A673 (cell line): ENCODE measurements at regions not wholly inside any gene's neighbourhood (a gene's known extent, or its start where the extent isn't known, plus 50 kb on each side); places are given as distances from the start of the nearest gene placed in this dataset.
A peak's percentile ranks its signal among the peaks of the same experiment; 100 is the strongest.

Source experiments
- BruUV-seq: library from RNA; stranded (reverse); fragments of 400-500 nt; replicated peaks from 2 replicates; lab custom pipeline; 2021; lab: Mats Ljungman, UMichigan
- CTCF ChIA-PET: fragments of 300-600 bp; sonication (Branson Sonifier 250); formaldehyde crosslinking; loops from one replicate; lab custom pipeline; 2022; ENCODE audit warnings: antibody characterized with exemption; lab: Charles Lee
- POLR2A ChIA-PET: fragments of 300-600 bp; sonication (Branson Sonifier 250); formaldehyde crosslinking; loops from one replicate; lab custom pipeline; 2022; ENCODE audit warnings: antibody characterized with exemption; ENCODE audit not compliant: low non-redundant PET; lab: Charles Lee
- DNase-seq: peaks from one replicate; pipeline ENCODE4 v3.0.0-alpha.2; 2015; ENCODE audit warnings: low spot score
- H3K27ac ChIP-seq: fragments of 200-600 bp; sonication (generic); 2 replicates; pipeline ENCODE4 v1.5.1; 2016; ENCODE audit warnings: mixed run types, low read depth, mild to moderate bottlenecking, mixed read lengths, antibody characterized with exemption, low read length; ENCODE audit not compliant: poor library complexity, severe bottlenecking
- H3K27me3 ChIP-seq: fragments of 200-600 bp; sonication (generic); replicated peaks from 2 replicates; pipeline ENCODE4 v1.6.1; 2017; ENCODE audit warnings: mixed run types, low read depth, mild to moderate bottlenecking, mixed read lengths, antibody characterized with exemption, low read length; ENCODE audit not compliant: insufficient read depth, poor library complexity
- H3K36me3 ChIP-seq: fragments of 200-600 bp; sonication (generic); 2 replicates; pipeline ENCODE4 v1.6.1; 2016; ENCODE audit warnings: mixed run types, mild to moderate bottlenecking, mixed read lengths, antibody characterized with exemption, low read length; ENCODE audit not compliant: insufficient read depth, poor library complexity, severe bottlenecking
- H3K4me1 ChIP-seq: fragments of 200-600 bp; sonication (generic); 2 replicates; pipeline ENCODE4 v1.6.1; 2017; ENCODE audit warnings: mixed run types, mild to moderate bottlenecking, mixed read lengths, antibody characterized with exemption, low read length; ENCODE audit not compliant: insufficient read depth, poor library complexity, severe bottlenecking
- H3K4me3 ChIP-seq: fragments of 200-600 bp; sonication (generic); 2 replicates; pipeline ENCODE4 v1.5.1; 2016; ENCODE audit warnings: low read depth, mixed run types, mild to moderate bottlenecking, mixed read lengths, low read length; ENCODE audit not compliant: poor library complexity, severe bottlenecking
- H3K9me3 ChIP-seq: fragments of 200-600 bp; sonication (generic); 2 replicates; pipeline ENCODE4 v1.6.1; 2016; ENCODE audit warnings: mixed run types, low read depth, mild to moderate bottlenecking, mixed read lengths, antibody characterized with exemption, low read length; ENCODE audit not compliant: poor library complexity, severe bottlenecking
- EZH2 ChIP-seq: fragments of 200-600 bp; sonication (generic); IDR thresholded peaks from 2 replicates; pipeline ENCODE4 v1.6.1; 2017; ENCODE audit warnings: borderline replicate concordance, low read depth, mild to moderate bottlenecking, mixed read lengths, antibody characterized with exemption, low read length; ENCODE audit not compliant: poor library complexity, severe bottlenecking
- intact Hi-C: fragments of 100-400 bp; cut with micrococcal nuclease; formaldehyde crosslinking; loops from one replicate; pipeline ENCODE4 v1.10.0; 2022; ENCODE audit not compliant: unreplicated experiment
- TF ChIP-seq, protein P1 (sequence below): fragments of 300-800, 200-600 bp; sonication (generic); conservative IDR thresholded peaks from 2 replicates; pipeline ENCODE4 v1.5.1; 2017; ENCODE audit warnings: low read depth, mild to moderate bottlenecking, antibody characterized with exemption, low read length, moderate library complexity, mixed read lengths

GRCh38 chr3:187998611-187999010 lies 155.3 kb upstream of the LPP start:
- BruUV-seq, result no TSS peak
- CTCF ChIA-PET, result no interaction called here
- TF ChIP-seq, protein P1, sequence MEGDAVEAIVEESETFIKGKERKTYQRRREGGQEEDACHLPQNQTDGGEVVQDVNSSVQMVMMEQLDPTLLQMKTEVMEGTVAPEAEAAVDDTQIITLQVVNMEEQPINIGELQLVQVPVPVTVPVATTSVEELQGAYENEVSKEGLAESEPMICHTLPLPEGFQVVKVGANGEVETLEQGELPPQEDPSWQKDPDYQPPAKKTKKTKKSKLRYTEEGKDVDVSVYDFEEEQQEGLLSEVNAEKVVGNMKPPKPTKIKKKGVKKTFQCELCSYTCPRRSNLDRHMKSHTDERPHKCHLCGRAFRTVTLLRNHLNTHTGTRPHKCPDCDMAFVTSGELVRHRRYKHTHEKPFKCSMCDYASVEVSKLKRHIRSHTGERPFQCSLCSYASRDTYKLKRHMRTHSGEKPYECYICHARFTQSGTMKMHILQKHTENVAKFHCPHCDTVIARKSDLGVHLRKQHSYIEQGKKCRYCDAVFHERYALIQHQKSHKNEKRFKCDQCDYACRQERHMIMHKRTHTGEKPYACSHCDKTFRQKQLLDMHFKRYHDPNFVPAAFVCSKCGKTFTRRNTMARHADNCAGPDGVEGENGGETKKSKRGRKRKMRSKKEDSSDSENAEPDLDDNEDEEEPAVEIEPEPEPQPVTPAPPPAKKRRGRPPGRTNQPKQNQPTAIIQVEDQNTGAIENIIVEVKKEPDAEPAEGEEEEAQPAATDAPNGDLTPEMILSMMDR, result no peak
- no peak for TF ChIP-seq EZH2
- POLR2A ChIA-PET, result no interaction called here
- no peaks in the 10 kb centered on the region for H3K27me3 ChIP-seq
- H3K4me3 ChIP-seq, result no peak overlapping the region
- H3K9me3 ChIP-seq, result no peaks in the 10 kb centered on the region
- H3K4me1 ChIP-seq, result peaks cover 17% of the 10 kb centered on the region
- H3K36me3 ChIP-seq, result no peaks in the 10 kb centered on the region
- no peak for DNase-seq
- intact Hi-C loops, result no loop called here
- no peak overlapping the region for H3K27ac ChIP-seq

GRCh38 chr3:187999821-188000220 lies 154.1 kb upstream of the LPP start:
- H3K9me3 ChIP-seq, result no peaks in the 10 kb centered on the region
- no peaks in the 10 kb centered on the region for H3K36me3 ChIP-seq
- H3K27ac ChIP-seq, result no peak overlapping the region
- ChIA-PET POLR2A (no interaction called here), CTCF (no interaction called here)
- H3K4me3 ChIP-seq, result no peak overlapping the region
- peak; percentile 32 for DNase-seq
- peaks cover 26% of the 10 kb centered on the region for H3K4me1 ChIP-seq
- TF ChIP-seq, protein P1, result no peak
- TF ChIP-seq EZH2, result no peak
- BruUV-seq, result no TSS peak
- no peaks in the 10 kb centered on the region for H3K27me3 ChIP-seq
- intact Hi-C loops, result no loop called here

DNA sequence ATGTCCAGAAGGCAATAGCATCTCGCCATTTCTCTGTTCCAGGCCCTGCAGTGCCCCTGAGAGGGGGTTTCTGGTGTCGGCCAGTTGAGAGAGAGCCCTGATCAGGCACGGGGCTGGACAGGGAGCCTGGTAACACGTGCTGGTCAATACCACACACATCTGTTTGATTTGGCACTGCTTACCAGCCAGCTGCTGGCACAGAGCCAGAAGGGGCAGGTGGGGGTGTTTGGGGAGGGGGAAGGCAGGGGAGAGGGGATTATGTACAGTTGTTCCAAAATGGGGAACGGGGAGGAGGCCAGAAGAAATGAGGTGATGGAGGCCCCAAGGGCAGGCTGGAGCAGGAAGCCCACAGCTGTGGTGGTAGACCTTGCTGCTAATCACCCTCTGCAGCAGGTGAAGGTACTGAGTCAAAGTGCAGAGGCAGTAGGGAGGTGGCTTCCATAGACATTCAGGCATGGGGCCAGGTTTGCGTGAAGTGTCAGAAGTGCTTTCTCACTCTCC lies 153.5 kb upstream of the LPP start:
- Histone ChIP-seq H3K9me3 (no peaks in the 10 kb centered on the region), H3K27me3 (no peaks in the 10 kb centered on the region), H3K36me3 (no peaks in the 10 kb centered on the region), H3K4me3 (no peak overlapping the region), H3K4me1 (peaks cover 26% of the 10 kb centered on the region), H3K27ac (no peak overlapping the region)
- ChIA-PET CTCF (no interaction called here), POLR2A (no interaction called here)
- no peak for DNase-seq
- intact Hi-C loops, result no loop called here
- BruUV-seq, result no TSS peak
- no peak for TF ChIP-seq EZH2

GRCh38 chr3:188001093-188001492 lies 152.9 kb upstream of the LPP start:
- no peak for TF ChIP-seq EZH2
- TF ChIP-seq, protein P1, result no peak
- H3K36me3 ChIP-seq, result no peaks in the 10 kb centered on the region
- no peaks in the 10 kb centered on the region for H3K27me3 ChIP-seq
- BruUV-seq, result no TSS peak
- H3K27ac ChIP-seq, result no peak overlapping the region
- no peaks in the 10 kb centered on the region for H3K9me3 ChIP-seq
- ChIA-PET CTCF (interaction anchor here (0.6 kb wide), 1 partner anchor 683 kb away, joined by 3 read pairs; no protein-coding TSS in a partner anchor), POLR2A (no interaction called here)
- intact Hi-C loops, result no loop called here
- H3K4me1 ChIP-seq, result peaks cover 26% of the 10 kb centered on the region
- DNase-seq, result no peak
- H3K4me3 ChIP-seq, result no peak overlapping the region
